Esophagus muscularis mucosa (tissue), 3 donors: ENCODE measurements at regions not wholly inside any gene's neighbourhood (a gene's known extent, or its start where the extent isn't known, plus 50 kb on each side); places are given as distances from the start of the nearest gene placed in this dataset.

Experiments
- POLR2A ChIP-seq: fragments of 450-650 bp; IDR thresholded peaks from one replicate; pipeline ENCODE4 v1.6.1; 2017; ENCODE audit warnings: antibody characterized with exemption, moderate library complexity, mild to moderate bottlenecking, low read depth
- POLR2AphosphoS5 ChIP-seq, 2 donors: sonication (generic); formaldehyde crosslinking; IDR thresholded peaks; one replicate each; pipeline ENCODE4 v1.6.1; 2017; ENCODE audit warnings: antibody characterized with exemption in 2 of 2
- TF ChIP-seq, protein P1 (sequence below), 3 experiments: fragments of 200-600 bp in 2 of 3; fragments of 450-650 bp in 1 of 3; sonication (generic) in 2 of 3; IDR thresholded peaks; one replicate each; pipeline ENCODE4 v1.5.1; 2017 to 2019; ENCODE audit warnings: antibody characterized with exemption in 3 of 3, mild to moderate bottlenecking in 2 of 3, moderate library complexity in 1 of 3

DNA sequence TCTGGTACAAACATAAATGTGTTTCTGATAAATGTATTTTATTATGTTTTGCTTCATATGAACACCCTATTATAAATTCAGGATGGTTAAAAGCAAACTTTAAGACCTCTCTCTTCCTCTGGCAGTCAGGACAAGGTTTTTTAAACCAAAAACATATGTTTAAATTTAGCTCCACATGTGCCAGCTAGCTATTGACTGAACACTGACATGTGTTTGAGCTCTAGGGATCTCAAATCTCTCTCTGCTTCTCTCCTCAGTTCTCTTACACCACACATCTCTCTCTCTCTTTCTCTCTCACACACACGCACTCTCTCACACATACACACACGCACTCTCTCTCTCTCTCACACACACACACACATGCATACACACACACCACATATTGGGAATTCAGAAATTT, 150.1 kb upstream of the RFX3 start:
- TF ChIP-seq, protein P1, sequence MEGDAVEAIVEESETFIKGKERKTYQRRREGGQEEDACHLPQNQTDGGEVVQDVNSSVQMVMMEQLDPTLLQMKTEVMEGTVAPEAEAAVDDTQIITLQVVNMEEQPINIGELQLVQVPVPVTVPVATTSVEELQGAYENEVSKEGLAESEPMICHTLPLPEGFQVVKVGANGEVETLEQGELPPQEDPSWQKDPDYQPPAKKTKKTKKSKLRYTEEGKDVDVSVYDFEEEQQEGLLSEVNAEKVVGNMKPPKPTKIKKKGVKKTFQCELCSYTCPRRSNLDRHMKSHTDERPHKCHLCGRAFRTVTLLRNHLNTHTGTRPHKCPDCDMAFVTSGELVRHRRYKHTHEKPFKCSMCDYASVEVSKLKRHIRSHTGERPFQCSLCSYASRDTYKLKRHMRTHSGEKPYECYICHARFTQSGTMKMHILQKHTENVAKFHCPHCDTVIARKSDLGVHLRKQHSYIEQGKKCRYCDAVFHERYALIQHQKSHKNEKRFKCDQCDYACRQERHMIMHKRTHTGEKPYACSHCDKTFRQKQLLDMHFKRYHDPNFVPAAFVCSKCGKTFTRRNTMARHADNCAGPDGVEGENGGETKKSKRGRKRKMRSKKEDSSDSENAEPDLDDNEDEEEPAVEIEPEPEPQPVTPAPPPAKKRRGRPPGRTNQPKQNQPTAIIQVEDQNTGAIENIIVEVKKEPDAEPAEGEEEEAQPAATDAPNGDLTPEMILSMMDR (IDR thresholded peaks at IDR 0.05), result no peak
- TF ChIP-seq POLR2A (no peak), POLR2AphosphoS5 (IDR thresholded peaks at IDR 0.05) (no peak)
